HG03432 (cell line): ENCODE measurements at regions not wholly inside any gene's neighbourhood (a gene's known extent, or its start where the extent isn't known, plus 50 kb on each side); places are given as distances from the start of the nearest gene placed in this dataset.
A peak's percentile ranks its signal among the peaks of the same experiment; 100 is the strongest.

Experiments
- ATAC-seq: cut with Tn5 transposase; IDR thresholded peaks from one replicate; pipeline ENCODE4 v1.9.1; 2021; ENCODE audit warnings: mild to moderate bottlenecking, moderate library complexity; ENCODE audit not compliant: unreplicated experiment

- ATAC-seq = no peak
These were observed 83.1 kb upstream of the S1PR1 start for GRCh38 chr1:101153692-101154091.

GRCh38 chr1:101152633-101153032 is 84.2 kb upstream of the S1PR1 start:
- no peak for ATAC-seq

- ATAC-seq = no peak
These were observed 85.5 kb upstream of the S1PR1 start for GRCh38 chr1:101151286-101151685.

GRCh38 chr1:101150670-101151069 is 86.1 kb upstream of the S1PR1 start:
- ATAC-seq = no peak

- ATAC-seq = no peak
These were observed 86.6 kb upstream of the S1PR1 start for GRCh38 chr1:101150266-101150665.

- ATAC-seq = no peak
These were observed 87.8 kb upstream of the S1PR1 start for GRCh38 chr1:101148980-101149379.

- ATAC-seq = no peak
These were observed 89.4 kb upstream of the S1PR1 start for GRCh38 chr1:101147381-101147780.

GRCh38 chr1:101145449-101145820 is 91.4 kb upstream of the S1PR1 start:
- no peak for ATAC-seq

- no peak for ATAC-seq
These were observed 92.0 kb upstream of the S1PR1 start for GRCh38 chr1:101144671-101145448.

GRCh38 chr1:101142244-101142643 is 94.6 kb upstream of the S1PR1 start:
- ATAC-seq = no peak

GRCh38 chr1:101141376-101141775 is 95.4 kb upstream of the S1PR1 start:
- ATAC-seq = no peak

- ATAC-seq = no peak
These were observed 96.7 kb upstream of the S1PR1 start for GRCh38 chr1:101139821-101140718.

GRCh38 chr1:101139130-101139529 is 97.7 kb upstream of the S1PR1 start:
- ATAC-seq = no peak

- ATAC-seq = peak; percentile 62
These were observed 99.4 kb upstream of the S1PR1 start for GRCh38 chr1:101137144-101138126.

GRCh38 chr1:101136739-101137138 is 100.1 kb upstream of the S1PR1 start:
- ATAC-seq = peak; percentile 84

GRCh38 chr1:101136271-101136670 is 100.5 kb upstream of the S1PR1 start:
- ATAC-seq = no peak

- no peak for ATAC-seq
These were observed 101.3 kb upstream of the S1PR1 start for GRCh38 chr1:101135526-101135925.

- no peak for ATAC-seq
These were observed 105.5 kb upstream of the S1PR1 start for GRCh38 chr1:101131239-101131843.

GRCh38 chr1:101130673-101131072 is 105.1 kb upstream of the DPH5 start:
- ATAC-seq = no peak

GRCh38 chr1:101128846-101129245 is 103.3 kb upstream of the DPH5 start:
- no peak for ATAC-seq
